Upper lobe of left lung (tissue), 4 donors: ENCODE measurements at regions not wholly inside any gene's neighbourhood (a gene's known extent, or its start where the extent isn't known, plus 50 kb on each side); places are given as distances from the start of the nearest gene placed in this dataset.

Experiments
- CTCF ChIP-seq, 6 experiments: fragments of 450-650 bp in 4 of 6; fragments of 200-600 bp in 2 of 6; sonication (generic) in 2 of 6; IDR thresholded peaks; one replicate each; pipeline ENCODE4 v1.5.1; 2016 to 2019; ENCODE audit warnings: antibody characterized with exemption in 6 of 6
- EP300 ChIP-seq, 4 donors: sonication (generic); formaldehyde crosslinking; IDR thresholded peaks; one replicate each; pipeline ENCODE4 v1.5.1; 2017; ENCODE audit warnings: antibody characterized with exemption in 4 of 4, control low read depth in 2 of 4
- POLR2A ChIP-seq, 4 donors: fragments of 450-650 bp; IDR thresholded peaks; one replicate each; pipeline ENCODE4 v1.5.1; 2016 to 2017; ENCODE audit warnings: antibody characterized with exemption in 4 of 4, mild to moderate bottlenecking in 2 of 4
- POLR2AphosphoS5 ChIP-seq, 2 donors: sonication (generic); formaldehyde crosslinking; IDR thresholded peaks; one replicate each; pipeline ENCODE4 v1.5.1; 2017; ENCODE audit warnings: antibody characterized with exemption in 2 of 2

- TF ChIP-seq EP300 (IDR thresholded peaks at IDR 0.05) (no peak), POLR2A (IDR thresholded peaks at IDR 0.05) (no peak), CTCF (IDR thresholded peaks at IDR 0.05) (no peak), POLR2AphosphoS5 (IDR thresholded peaks at IDR 0.05) (no peak)
Measured at GRCh38 chr13:63112799-63113395, 1697.2 kb upstream of the PCDH20 start.
